UCSD-AML1 (cell line): ENCODE measurements at regions not wholly inside any gene's neighbourhood (a gene's known extent, or its start where the extent isn't known, plus 50 kb on each side); places are given as distances from the start of the nearest gene placed in this dataset.

ENCODE experiments used
- DNase-seq: peaks from one replicate; lab custom pipeline; 2025; ENCODE audit not compliant: unreplicated experiment; lab: John Stamatoyannopoulos, UW

DNA sequence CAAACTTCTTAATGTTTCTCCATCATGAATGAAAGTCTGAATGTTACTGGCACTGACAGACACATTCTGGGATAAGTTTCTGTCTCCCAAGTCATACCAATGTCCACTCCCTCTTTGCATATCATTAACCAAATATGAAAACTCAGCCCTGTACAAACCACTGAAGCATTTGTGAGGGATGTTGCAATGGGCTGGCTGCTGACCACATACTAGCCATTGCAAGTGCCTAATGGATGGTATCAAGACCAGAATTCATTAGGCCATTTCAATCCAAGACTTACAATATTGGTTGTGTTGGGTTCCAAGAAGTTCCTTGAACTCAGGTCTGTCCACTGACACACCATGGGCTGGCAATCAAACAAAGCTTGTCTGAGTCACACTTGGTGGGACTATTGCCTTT, 73.8 kb downstream of the CBLN2 start:
- DNase-seq = no peak

DNA sequence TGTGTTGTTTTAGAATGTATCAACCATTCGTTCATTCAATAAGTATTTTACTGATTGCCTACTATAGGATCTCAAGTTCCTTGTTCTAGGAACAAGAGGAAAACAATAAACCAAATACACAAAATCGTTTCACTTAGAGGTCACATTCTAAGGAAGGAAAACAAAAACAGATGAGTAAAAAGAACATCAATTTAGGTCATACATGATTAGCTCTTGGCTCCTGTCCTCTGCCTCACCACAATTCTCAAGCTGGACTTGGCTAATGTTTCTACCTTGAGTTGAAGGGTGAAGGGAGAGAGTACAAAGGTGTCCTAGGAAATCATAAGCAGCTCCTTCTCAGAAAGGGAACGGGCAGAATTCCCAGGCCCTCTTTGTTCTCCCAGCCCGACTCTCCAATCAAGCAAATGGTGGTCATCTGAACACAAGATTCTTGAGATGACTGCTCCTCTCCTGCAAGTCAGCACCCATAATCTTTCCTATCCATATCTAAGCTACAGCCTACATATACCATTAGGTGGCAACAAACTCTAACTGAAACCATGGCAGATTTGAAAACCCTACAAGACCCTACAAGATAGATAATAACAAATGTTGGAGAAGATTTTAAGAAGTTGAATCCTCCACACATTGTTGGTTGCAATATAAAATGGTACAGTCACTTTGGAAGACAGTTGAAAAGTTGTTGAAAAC, 76.0 kb downstream of the CBLN2 start:
- DNase-seq = no peak

DNA sequence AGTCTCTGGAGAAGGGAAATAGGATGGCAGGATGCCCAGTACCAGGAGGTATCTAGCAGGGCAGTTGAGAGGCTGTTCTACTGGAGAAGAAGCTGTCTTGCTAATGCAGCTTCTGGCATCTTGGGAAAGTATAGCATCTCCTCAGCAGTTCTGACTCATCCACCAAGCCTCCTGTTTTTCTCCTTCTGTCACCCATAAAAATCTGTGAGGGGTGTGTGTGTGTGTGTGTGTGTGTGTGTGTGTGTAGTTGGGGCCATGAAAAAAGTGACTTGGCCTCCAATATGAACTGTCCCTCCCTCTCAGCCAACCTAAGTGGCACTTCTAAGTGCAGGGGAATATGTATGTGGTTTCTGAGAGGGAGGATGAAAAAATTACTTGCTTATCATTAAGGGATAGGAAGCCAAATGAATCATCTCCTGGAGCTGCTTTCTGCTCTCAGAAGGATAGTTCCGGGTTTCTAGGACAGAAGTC, 83.9 kb downstream of the CBLN2 start:
- DNase-seq = no peak

DNA sequence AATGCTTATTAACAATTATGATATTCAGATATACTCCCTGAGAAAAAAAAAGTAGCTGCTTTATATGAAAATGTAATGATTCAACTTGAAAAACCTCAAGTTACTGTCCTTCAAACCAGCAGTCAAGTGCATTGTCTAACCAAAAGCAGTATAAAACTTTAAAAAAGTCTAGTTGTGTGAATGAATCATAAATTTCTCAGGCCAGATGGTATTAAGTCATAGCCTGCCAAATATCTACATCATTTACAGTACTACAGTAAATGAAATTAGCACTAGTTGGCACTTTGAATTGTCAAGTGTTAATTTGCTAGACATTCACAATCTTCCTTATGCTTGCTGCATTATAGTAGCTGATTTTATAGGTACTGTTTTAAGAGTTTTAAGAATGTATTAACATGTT, 85.9 kb downstream of the CBLN2 start:
- no peak for DNase-seq

DNA sequence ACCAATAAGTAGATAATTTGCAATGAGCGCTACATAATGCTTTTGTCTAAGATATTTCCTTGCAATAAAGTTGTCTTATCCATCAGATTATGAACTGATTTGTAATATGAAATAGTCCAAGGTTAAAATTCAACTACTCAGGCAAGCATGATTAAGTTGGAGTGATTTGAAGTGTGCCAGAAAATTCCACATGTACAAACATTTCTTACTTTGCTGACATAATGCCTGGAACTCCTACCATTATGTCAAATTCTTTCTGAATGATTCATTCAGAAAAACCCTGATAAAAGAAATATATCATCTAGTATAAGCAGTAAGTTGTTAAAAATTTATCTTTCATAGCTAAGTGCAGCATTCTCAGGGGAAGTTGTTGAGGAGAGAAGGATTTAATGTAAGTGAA, 87.3 kb downstream of the CBLN2 start:
- no peak for DNase-seq

DNA sequence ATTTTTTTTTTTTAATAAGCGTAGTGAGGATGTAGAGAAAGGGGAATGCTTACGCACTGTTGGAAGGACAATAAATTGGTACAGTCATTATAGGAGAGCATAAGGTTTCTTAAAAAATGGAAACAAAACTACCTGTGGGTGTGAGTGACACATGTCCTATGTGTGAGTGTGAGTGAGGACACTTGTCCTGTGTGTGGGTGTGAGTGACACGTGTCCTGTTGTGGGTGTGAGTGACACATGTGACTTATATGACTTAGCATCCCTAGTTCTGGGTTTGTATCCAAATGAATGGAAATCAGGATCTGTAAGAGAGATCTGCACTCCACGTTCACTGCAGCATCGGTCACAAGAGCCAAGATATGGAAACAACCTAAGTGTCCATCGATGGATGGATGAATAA, 91.8 kb downstream of the CBLN2 start:
- no peak for DNase-seq

DNA sequence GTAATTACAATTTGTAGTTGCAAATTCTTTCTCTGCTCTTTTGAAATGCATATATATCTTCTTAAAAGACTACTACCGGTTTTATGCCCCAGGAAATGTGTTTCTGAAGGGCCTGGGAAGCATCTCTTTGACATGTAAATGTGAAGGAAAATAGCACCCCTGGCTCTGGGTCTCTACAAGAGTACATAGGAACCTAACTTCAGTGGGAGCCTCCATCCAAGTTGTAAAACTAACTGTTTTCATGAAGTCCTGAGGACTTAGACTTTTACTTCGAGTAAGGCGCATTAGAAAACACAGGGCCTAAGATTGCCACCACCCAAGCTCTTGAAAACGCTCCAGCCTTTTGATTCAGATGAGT, 99.4 kb downstream of the CBLN2 start:
- no peak for DNase-seq

DNA sequence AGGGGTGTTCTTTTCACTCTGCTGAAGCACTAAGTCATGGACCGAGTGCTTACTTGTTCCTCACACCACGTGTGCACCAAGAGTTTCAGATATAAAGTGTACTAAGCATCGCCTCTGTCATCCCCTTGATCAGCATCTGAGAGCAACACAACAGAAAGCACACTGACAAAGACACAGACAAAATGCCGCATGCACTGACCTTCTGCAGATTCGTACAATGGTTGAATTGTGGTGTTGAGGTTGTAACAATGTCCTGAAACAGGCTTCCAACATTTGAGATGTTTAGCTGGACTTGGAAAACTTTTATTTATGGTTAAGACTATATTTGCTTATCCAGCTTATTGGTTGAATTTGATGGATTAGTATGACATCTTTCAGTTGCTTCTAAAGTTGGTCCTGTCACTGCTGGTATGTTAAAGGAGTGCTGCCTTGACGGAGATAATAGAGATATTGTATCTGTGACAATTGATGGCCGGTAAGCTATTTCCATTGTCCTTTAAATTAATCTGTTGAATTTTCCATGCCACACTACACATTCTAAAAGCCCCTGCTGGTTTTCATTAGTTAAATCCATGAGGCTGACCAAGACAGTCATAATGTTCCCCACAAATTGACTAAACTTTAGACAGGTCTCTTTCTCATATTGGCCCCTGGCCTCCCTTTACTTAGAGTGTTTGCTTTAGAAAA, 99.9 kb downstream of the CBLN2 start:
- DNase-seq = no peak

DNA sequence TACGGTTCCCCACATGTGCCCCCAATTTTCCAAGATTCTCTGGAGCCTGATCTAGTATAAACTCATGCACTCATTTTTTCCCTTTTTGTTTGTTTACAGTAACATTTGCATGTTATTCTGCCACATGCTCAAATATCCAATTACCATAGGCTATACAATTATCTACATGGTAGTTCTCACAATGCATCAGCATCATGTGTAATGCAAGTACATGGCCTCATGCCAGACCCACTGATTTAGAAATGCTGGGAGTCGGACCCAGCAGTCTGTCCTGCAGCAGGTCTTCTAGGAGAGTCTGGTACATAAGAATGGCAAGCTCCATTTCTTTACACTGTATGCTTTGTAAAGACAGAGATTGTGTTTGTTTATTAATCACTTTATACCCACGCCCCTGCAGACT, 107.7 kb downstream of the CBLN2 start:
- DNase-seq = no peak

DNA sequence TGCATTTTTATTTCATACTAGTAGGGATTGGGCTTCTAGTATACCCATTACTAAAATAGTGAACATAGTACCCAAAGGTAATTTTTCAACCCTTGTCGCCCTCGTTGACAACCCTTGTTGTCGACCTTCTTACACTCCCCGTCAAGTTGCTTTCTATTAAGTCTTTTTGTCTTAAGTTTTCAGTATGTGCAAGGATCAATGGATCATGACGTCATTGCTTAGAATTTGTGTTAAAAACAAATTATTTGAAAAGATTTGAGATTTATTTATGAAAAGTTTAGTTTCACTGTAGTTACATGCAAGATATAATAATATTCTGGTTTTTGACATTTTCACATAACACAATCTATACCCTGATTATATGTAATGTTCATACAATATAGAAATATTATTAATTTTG, 110.4 kb downstream of the CBLN2 start:
- no peak for DNase-seq

DNA sequence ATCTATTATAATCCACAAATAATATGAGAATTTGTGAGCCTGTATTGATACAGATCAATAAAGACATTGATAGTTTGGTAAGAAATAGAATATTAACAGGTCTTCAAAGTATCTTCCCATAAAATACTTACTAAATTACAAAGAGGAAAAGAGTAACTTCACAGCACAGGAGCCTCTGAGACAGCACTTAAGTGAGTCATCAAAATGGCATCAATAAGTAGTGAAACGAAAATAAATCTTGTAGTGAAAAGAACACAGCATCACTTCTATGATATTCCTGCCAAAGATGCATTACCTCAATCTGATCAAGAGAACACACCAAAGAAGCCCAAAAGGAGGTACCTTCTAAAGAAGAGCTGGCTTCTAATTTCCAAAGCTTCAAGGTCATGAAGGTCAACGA, 116.4 kb downstream of the CBLN2 start:
- DNase-seq = no peak

DNA sequence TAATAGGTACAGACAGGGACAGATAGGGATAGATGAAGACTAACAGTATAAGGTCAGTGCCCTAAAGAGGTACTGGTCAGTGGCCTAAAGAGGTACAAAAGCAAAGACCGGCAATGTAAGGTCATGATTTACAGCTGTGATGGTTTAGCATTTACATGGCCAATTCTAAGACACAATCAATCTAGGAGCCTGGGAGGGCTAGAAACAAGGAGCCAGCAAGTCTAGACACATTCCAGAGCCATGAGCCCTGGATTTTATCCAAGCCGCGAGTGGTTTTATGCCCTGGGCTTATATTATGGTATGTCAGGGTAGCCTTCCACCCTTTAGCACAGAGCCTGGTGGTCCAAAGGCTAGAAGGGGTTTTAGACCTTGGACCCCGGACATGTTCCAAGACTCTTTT, 124.2 kb downstream of the CBLN2 start:
- no peak for DNase-seq

DNA sequence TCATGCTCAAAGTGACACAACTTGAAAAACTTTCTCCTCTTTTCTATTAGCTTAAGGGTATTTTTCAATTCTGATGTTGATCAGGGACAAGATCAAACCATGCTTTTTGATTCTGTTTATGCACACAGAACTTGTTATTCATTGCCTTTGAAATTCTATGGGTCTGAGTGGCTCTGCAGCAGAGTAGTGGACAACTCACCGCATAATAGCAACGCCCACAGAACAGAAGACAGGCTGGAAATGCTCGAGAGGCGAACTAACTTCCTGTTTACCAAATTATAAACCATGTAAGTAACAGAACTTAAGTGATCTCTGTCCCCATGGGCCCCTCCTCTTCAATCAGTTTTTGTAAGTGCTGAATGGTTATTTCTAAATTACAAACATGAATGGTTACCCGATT, 131.2 kb downstream of the CBLN2 start:
- DNase-seq = no peak

DNA sequence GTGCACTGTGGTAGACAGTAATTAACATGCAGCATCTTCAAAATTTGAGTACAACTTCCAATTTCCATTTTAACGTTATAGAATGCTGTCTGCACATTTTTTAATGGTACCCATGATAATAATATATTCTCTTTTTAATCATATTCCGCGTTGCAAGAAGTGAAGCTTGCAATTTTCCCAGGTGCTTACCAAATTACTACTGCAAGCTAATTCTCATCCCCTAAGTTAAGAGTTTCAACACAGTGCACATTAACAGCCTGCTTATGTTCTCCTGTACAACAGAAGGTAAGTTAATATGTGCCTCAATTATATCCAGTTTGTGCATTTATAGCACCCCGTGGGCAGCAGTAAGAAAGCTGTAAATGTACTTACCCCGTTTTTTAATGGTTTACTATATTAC, 132.9 kb downstream of the CBLN2 start:
- DNase-seq = no peak

DNA sequence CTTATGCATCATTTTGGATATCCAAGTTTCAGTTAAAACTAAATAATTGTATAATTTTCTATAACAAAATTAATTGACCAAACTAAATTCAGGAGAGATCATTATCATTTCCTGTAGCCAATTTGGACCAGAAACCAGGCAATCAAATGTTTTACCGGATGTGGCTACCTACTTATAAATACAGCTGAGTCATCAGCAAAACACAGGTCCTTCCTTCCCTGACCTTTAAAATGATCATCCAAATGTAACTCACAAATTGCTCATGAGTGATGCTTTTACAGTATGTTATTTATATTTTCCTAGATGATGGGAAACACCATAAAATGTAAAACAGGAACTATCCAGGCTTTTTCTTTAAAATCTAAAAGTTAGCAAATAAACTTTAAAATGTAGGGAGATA, 133.7 kb downstream of the CBLN2 start:
- no peak for DNase-seq

DNA sequence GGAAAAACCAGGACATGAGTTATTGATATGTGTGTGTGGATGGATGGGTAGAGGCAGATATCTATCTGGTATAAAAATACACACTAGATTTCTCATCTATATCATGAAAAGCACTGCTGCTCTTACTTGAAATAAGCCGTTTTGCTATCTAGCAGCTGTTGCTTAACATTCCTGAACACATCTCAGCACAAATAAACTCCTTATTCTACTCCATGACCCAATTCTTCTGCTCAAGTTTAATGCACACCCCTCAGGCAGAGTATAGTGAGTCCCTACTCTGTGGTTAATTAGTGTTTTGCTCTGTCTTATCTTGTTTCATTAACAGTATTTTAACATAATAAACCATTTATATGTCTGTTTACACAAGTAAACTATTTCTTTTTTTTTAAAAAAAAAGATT, 134.2 kb downstream of the CBLN2 start:
- DNase-seq = no peak

DNA sequence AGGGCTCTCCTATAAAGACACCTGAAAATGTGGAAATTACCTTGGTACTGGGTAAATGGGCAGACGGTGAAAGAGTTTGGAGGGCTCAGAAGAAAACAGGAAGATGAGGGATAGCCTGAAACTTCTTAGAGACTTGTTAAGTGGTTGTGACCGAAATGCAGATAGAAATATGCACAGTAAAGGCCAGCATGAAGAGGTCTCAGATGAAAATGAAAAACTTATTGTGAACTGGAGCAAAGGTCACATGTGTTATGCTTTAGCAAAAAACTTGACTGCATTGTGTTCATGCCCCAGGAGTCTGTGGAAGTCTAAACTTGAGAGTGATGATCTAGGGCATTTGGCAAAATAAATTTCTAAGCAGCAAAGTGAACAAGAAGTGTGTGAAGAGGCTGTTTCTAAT, 137.1 kb downstream of the CBLN2 start:
- DNase-seq = no peak

DNA sequence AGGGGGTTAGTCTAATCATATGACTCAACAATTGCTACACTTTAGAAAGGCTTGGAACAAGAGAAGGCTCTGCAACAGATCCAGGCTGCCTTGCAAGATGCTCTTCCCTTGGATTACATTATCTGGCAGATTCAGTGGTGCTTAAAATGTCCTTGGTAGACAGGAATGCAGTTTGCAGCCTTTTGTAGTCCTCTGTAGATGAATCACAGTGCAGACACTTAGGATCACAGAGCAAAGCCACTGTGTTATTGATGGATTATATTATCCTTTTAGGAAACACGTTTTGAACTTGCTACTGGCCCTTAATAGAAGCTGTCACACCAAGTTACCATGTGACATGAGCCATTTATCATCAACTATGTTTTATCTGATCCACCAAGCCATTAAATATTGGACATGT, 152.2 kb downstream of the CBLN2 start:
- DNase-seq = no peak

DNA sequence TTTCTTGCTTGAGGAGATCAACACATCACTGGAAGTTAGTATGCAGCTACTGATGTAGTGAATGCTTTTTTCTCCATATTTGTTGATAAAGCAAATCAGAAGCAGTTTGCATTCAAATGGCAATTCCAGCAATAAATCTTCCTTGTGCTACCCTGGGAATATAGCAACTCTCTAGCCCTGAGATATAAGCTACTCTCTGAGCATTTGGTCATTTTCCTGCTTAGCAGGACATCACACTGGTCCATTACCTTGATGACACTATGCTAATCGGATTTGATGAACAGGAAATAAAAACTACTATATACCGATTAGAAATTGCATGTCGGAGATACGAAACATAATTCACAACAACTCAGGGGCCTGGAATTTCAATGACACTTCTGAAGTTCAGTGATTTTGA, 152.7 kb downstream of the CBLN2 start:
- DNase-seq = no peak

DNA sequence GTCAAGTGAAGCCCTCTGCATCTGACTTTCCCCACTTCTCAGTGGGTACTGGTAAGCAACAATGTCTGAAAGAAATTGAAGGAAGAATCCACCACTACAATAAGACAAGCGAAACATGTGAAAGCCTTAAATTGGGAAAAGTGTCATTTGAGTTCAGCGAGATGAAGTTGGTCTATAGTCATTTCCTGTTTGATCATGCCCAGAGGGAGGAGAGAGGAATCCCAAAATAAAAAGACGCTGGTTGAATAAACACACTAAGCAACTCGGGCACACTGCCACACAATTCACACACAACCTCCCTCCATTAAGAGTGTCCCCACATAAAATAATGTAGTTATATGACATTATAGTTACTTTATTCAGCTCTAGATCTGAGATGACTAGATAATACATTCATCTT, 166.1 kb downstream of the CBLN2 start:
- DNase-seq = no peak

DNA sequence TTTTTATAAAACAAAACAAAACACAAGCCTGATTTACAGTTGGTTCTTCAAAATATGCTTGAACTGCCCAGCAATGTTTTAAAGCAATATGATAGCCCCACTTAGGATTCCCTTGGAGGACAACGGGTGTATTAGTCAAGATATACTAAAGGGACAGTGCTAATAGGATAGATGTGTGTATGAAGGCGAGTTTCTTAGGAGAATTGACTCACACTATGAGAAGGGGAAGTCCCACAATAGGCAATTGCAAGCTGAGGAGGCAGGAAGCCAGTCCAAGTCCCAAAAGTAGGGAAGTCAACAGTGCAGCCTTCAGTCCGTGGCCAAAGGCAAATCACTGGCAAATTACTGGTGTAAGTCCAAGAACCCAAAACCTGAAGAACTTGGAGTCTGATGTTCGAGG, 167.9 kb downstream of the CBLN2 start:
- DNase-seq = no peak

DNA sequence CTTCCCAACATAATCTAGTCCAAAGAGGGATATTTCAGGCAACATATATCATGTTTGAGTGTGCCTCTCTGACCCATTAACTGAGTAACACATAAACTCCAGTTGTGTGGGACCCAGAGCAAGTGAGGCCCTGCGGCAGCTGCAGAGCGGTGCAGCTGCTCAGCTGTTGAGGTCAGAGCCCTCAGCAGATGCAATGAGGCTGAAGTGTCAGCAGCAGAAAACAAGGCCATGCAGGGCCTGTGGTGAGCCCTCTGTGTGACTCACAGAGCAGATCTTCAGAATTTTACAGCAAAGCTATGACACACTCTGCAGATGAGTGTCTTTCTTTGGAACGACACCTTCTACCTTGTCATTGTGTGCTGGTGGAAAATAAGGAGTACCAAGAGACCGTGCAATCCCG, 168.5 kb downstream of the CBLN2 start:
- DNase-seq = no peak

DNA sequence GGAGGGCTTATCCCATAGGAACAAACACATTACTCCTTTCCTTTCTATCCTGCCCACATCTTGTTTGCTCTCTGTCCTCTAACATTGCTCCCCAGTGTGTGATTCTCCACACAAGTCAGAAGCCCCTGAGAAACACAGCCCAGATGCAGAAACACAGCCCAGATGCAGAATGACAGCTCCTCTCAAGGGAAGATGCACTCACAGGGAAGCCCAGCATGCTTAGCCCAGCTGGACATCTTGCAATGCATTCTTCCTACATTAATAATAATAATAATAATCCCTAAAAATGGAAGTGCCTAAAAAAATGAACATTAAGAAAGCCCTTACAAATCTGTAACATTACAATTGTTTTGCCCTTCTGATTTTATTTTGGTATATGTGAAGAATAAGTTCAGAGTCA, 172.1 kb downstream of the CBLN2 start:
- DNase-seq = no peak
